Endothelial cell of umbilical vein (primary cell): ENCODE measurements at regions not wholly inside any gene's neighbourhood (a gene's known extent, or its start where the extent isn't known, plus 50 kb on each side); places are given as distances from the start of the nearest gene placed in this dataset.

ENCODE experiments used
- BruUV-seq: library from RNA; stranded (reverse); fragments of 400-500 nt; replicated peaks from 2 replicates; lab custom pipeline; 2021; lab: Mats Ljungman, UMichigan
- CTCF ChIA-PET: fragments of 300-600, 350-600 bp; sonication (Branson Sonifier 250); formaldehyde crosslinking; loops from one replicate; lab custom pipeline; 2021; ENCODE audit warnings: antibody characterized with exemption, inconsistent platforms; lab: Charles Lee
- POLR2A ChIA-PET: fragments of 300-600, 350-600 bp; sonication (Branson Sonifier 250); formaldehyde crosslinking; loops from one replicate; lab custom pipeline; 2021; ENCODE audit warnings: antibody characterized with exemption, inconsistent platforms; lab: Charles Lee
- DNase-seq: peaks from one replicate; pipeline ENCODE4 v3.0.0-alpha.2; 2011; ENCODE audit warnings: low read depth, low spot score
- FAIRE-seq: peaks from 2 replicates; lab custom pipeline; 2011; peaks lifted over from hg19 to GRCh38; lab: Jason Lieb, UNC
- H2AFZ ChIP-seq: 2 replicates; pipeline ENCODE4 v1.6.0; 2012; ENCODE audit warnings: low read depth, low read length, control low read depth, inconsistent platforms
- H3K27ac ChIP-seq: 2 replicates; pipeline ENCODE4 v1.5.1; 2011; ENCODE audit warnings: low read depth, mild to moderate bottlenecking, control low read depth, low read length, moderate library complexity; ENCODE audit not compliant: insufficient read depth
- H3K27me3 ChIP-seq, 2 experiments: 2 replicates each; pipeline versions ENCODE4 v1.6.0 to v1.6.1; 2011; ENCODE audit warnings: low read length in 2 of 2, mixed read lengths in 1 of 2; ENCODE audit not compliant: control insufficient read depth in 2 of 2, insufficient read depth in 2 of 2
- H3K36me3 ChIP-seq, 2 experiments: 2 replicates in 1 of 2; 3 replicates in 1 of 2; pipeline ENCODE4 v1.5.1; 2011; ENCODE audit warnings: low read length in 2 of 2, mild to moderate bottlenecking in 1 of 2, moderate library complexity in 1 of 2; ENCODE audit not compliant: control insufficient read depth in 2 of 2, insufficient read depth in 2 of 2; ENCODE audit errors: extremely low read depth in 1 of 2
- H3K4me1 ChIP-seq: 3 replicates; pipeline ENCODE4 v1.5.1; 2011; ENCODE audit warnings: mild to moderate bottlenecking, low read length; ENCODE audit not compliant: control insufficient read depth, insufficient read depth; ENCODE audit errors: extremely low read depth
- H3K4me2 ChIP-seq: 2 replicates; pipeline ENCODE4 v1.6.1; 2011; ENCODE audit warnings: low read length, control low read depth, mixed read lengths; ENCODE audit not compliant: insufficient read depth
- H3K4me3 ChIP-seq, 3 experiments: fragments of 200-600 bp in 1 of 3; sonication (generic), shearing (Covaris generic) in 1 of 3; replicated peaks in 1 of 3; 2 replicates each; pipeline ENCODE4 v1.5.1; 2011 to 2016; ENCODE audit warnings: control low read depth in 3 of 3, low read length in 3 of 3, mild to moderate bottlenecking in 2 of 3, inconsistent platforms in 1 of 3, low read depth in 1 of 3, moderate library complexity in 1 of 3; ENCODE audit not compliant: insufficient read depth in 1 of 3
- H3K79me2 ChIP-seq: 2 replicates; pipeline ENCODE4 v1.6.0; 2012; ENCODE audit warnings: low read length, inconsistent platforms; ENCODE audit not compliant: control insufficient read depth, insufficient read depth
- H3K9ac ChIP-seq: replicated peaks from 2 replicates; pipeline ENCODE3; 2011; ENCODE audit warnings: low read length, control low read depth; ENCODE audit not compliant: insufficient read depth; ENCODE audit errors: extremely low read depth
- H3K9me1 ChIP-seq: replicated peaks from 3 replicates; pipeline ENCODE4 v1.6.0; 2011; ENCODE audit warnings: mild to moderate bottlenecking, low read length; ENCODE audit not compliant: control insufficient read depth, insufficient read depth; ENCODE audit errors: extremely low read depth
- H3K9me3 ChIP-seq: replicated peaks from 2 replicates; pipeline ENCODE4 v1.5.1; 2012; ENCODE audit warnings: low read length, inconsistent platforms; ENCODE audit not compliant: control insufficient read depth, insufficient read depth
- H4K20me1 ChIP-seq: replicated peaks from 2 replicates; pipeline ENCODE3; 2011; ENCODE audit warnings: mild to moderate bottlenecking, low read length; ENCODE audit not compliant: control insufficient read depth, insufficient read depth; ENCODE audit errors: extremely low read depth
- EZH2 ChIP-seq: IDR thresholded peaks from 2 replicates; pipeline ENCODE4 v1.6.1; 2012; ENCODE audit warnings: borderline replicate concordance, low read depth, mild to moderate bottlenecking, moderate library complexity, low read length, inconsistent platforms; ENCODE audit not compliant: severe bottlenecking
- FOS ChIP-seq: IDR thresholded peaks from 2 replicates; pipeline ENCODE4 v1.6.1; 2011; ENCODE audit warnings: mild to moderate bottlenecking, low read length, moderate library complexity, borderline replicate concordance; ENCODE audit not compliant: insufficient read depth
- GATA2 ChIP-seq: IDR thresholded peaks from 2 replicates; pipeline ENCODE4 v1.7.0; 2011; ENCODE audit warnings: low read depth, mild to moderate bottlenecking, moderate library complexity, mixed read lengths, low read length; ENCODE audit not compliant: insufficient read length, insufficient read depth
- JUN ChIP-seq: IDR thresholded peaks from 2 replicates; pipeline ENCODE4 v1.6.1; 2011; ENCODE audit warnings: borderline replicate concordance, low read depth; ENCODE audit not compliant: insufficient read length, insufficient read depth
- MYC ChIP-seq: IDR thresholded peaks from one replicate; pipeline ENCODE4 v1.6.1; 2011; ENCODE audit warnings: mild to moderate bottlenecking, low read depth, low read length
- POLR2A ChIP-seq: IDR thresholded peaks from 2 replicates; pipeline ENCODE4 v1.6.1; 2012; ENCODE audit warnings: low read depth, mild to moderate bottlenecking, control low read depth, low read length
- POLR2AphosphoS5 ChIP-seq: IDR thresholded peaks from 2 replicates; pipeline ENCODE4 v1.6.1; 2012; ENCODE audit warnings: low read depth, mild to moderate bottlenecking, control low read depth, low read length, moderate library complexity; ENCODE audit not compliant: insufficient read depth
- dilution Hi-C: fragments of 300-500 bp; cut with MboI; formaldehyde crosslinking; loops from one replicate; pipeline ENCODE4 v1.15.0; 2019; ENCODE audit warnings: low sequenced_read_pairs; ENCODE audit not compliant: extremely low pct_ligation_motif_present
- intact Hi-C: fragments of 100-400 bp; cut with micrococcal nuclease; formaldehyde crosslinking; loops from one replicate; pipeline ENCODE4 v1.10.0; 2022
- TF ChIP-seq, protein P1 (sequence below), 2 donors: IDR thresholded peaks; 1 replicate in 1 of 2; 2 replicates in 1 of 2; pipeline ENCODE4 v1.5.1; 2011; ENCODE audit warnings: low read length in 2 of 2, mild to moderate bottlenecking in 2 of 2, moderate library complexity in 2 of 2, control low read depth in 1 of 2, inconsistent platforms in 1 of 2, low read depth in 1 of 2; ENCODE audit not compliant: insufficient read depth in 1 of 2; ENCODE audit errors: extremely low read depth in 1 of 2
- TF ChIP-seq, protein P2 (sequence below): IDR thresholded peaks from 2 replicates; pipeline ENCODE4 v1.6.1; 2011; ENCODE audit not compliant: insufficient read depth, insufficient read length

- Histone ChIP-seq H3K27me3 (no peaks in the 10 kb centered on the region), H2AFZ (no peak overlapping the region), H3K79me2 (no peaks in the 10 kb centered on the region), H3K36me3 (no peaks in the 10 kb centered on the region), H4K20me1 (no peaks in the 10 kb centered on the region), H3K27ac (no peak overlapping the region), H3K9ac (no peak overlapping the region), H3K4me2 (no peak overlapping the region), H3K4me1 (no peaks in the 10 kb centered on the region), H3K9me1 (no peaks in the 10 kb centered on the region), H3K9me3 (no peaks in the 10 kb centered on the region), H3K4me3 (no peak overlapping the region)
- TF ChIP-seq, protein P1, sequence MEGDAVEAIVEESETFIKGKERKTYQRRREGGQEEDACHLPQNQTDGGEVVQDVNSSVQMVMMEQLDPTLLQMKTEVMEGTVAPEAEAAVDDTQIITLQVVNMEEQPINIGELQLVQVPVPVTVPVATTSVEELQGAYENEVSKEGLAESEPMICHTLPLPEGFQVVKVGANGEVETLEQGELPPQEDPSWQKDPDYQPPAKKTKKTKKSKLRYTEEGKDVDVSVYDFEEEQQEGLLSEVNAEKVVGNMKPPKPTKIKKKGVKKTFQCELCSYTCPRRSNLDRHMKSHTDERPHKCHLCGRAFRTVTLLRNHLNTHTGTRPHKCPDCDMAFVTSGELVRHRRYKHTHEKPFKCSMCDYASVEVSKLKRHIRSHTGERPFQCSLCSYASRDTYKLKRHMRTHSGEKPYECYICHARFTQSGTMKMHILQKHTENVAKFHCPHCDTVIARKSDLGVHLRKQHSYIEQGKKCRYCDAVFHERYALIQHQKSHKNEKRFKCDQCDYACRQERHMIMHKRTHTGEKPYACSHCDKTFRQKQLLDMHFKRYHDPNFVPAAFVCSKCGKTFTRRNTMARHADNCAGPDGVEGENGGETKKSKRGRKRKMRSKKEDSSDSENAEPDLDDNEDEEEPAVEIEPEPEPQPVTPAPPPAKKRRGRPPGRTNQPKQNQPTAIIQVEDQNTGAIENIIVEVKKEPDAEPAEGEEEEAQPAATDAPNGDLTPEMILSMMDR (IDR thresholded peaks at IDR 0.05; ENCODE audit: extremely low read depth in 1 of 2, insufficient read depth in 1 of 2, low read depth in 1 of 2, low read length in 2 of 2): no peak
- TF ChIP-seq EZH2: no peak
- no peak for TF ChIP-seq FOS
- dilution Hi-C loops: no loop called here
- FAIRE-seq (no peak), DNase-seq (no peak)
- CTCF ChIA-PET: no interaction called here
- intact Hi-C loops: no loop called here
- POLR2A ChIA-PET: no interaction called here
- no TSS peak for BruUV-seq
Observed at GRCh38 chr10:109689785-109690184, 233.5 kb downstream of the XPNPEP1 start.

DNA sequence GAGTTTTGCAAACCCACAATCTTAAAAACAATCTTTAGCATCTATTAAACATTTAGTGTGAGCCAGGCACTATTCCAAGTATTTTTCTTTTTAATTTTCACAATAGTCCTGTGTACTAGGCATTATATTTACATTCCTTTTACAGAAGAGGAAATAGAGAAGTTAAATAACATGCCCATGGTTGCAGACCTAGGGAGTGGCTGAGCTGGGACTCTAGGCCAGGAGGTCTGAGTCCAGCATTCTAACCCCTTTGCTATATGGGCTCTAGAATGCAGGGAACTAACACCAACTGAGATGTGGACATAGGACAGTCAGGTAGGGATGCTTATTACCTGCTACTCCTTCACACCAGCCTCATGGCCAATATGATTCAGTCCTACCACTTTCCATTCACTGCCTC is 243.8 kb downstream of the XPNPEP1 start:
- DNase-seq (no peak), FAIRE-seq (no peak)
- H3K27ac ChIP-seq: no peak overlapping the region
- no peaks in the 10 kb centered on the region for H3K79me2 ChIP-seq
- no peaks in the 10 kb centered on the region for H3K4me1 ChIP-seq
- no peak for TF ChIP-seq POLR2A
- no peak for TF ChIP-seq FOS
- no peak for TF ChIP-seq MYC
- no peak for TF ChIP-seq EZH2
- TF ChIP-seq, protein P2, sequence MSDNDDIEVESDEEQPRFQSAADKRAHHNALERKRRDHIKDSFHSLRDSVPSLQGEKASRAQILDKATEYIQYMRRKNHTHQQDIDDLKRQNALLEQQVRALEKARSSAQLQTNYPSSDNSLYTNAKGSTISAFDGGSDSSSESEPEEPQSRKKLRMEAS: no peak
- TF ChIP-seq, protein P1 (IDR thresholded peaks at IDR 0.05; ENCODE audit: extremely low read depth in 1 of 2, insufficient read depth in 1 of 2, low read depth in 1 of 2, low read length in 2 of 2): no peak
- TF ChIP-seq POLR2AphosphoS5: no peak
- TF ChIP-seq JUN: no peak
- no peak for TF ChIP-seq GATA2
- BruUV-seq: no TSS peak
- CTCF ChIA-PET: no interaction called here
- H3K4me2 ChIP-seq: no peak overlapping the region
- H2AFZ ChIP-seq: no peak overlapping the region
- H3K9ac ChIP-seq: no peak overlapping the region
- no peaks in the 10 kb centered on the region for H3K27me3 ChIP-seq
- no peaks in the 10 kb centered on the region for H3K9me1 ChIP-seq
- no peak overlapping the region for H3K4me3 ChIP-seq
- POLR2A ChIA-PET: no interaction called here
- H3K9me3 ChIP-seq: no peaks in the 10 kb centered on the region
- H3K36me3 ChIP-seq: no peaks in the 10 kb centered on the region
- dilution Hi-C loops: no loop called here
- intact Hi-C loops: no loop called here
- H4K20me1 ChIP-seq: no peaks in the 10 kb centered on the region
